ENCODE measurements at regions not wholly inside any gene's neighbourhood (a gene's known extent, or its start where the extent isn't known, plus 50 kb on each side); places are given as distances from the start of the nearest gene placed in this dataset.

- 96% methylated on average over 5 of the region's 5 CpGs for WGBS (ENCODE audit: insufficient coverage)
- Histone ChIP-seq H3K4me3 (ENCODE audit: control extremely low read depth in 1 of 5, extremely low read depth in 1 of 5, insufficient read depth in 1 of 5, low read depth in 2 of 5, low read length in 4 of 5) (no peak overlapping the region), H3K36me3 (replicated peaks in 1 of 2; ENCODE audit: control extremely low read depth in 1 of 2, control insufficient read depth in 1 of 2, extremely low read depth in 1 of 2, insufficient read depth in 2 of 2, low read length in 1 of 2) (no peaks in the 10 kb centered on the region), H3K9ac (ENCODE audit: low read length) (no peak overlapping the region), H3K9me3 (ENCODE audit: control extremely low read depth in 1 of 3, control insufficient read depth in 2 of 3, insufficient read depth in 1 of 3, low read length in 2 of 3) (peaks cover 0 to 2% (median 0%) of the 10 kb centered on the region in 3 donors), H3K79me2 (ENCODE audit: control insufficient read depth, insufficient read depth, low read length) (no peaks in the 10 kb centered on the region), H3K27me3 (replicated peaks in 1 of 4; ENCODE audit: control extremely low read depth in 1 of 4, control insufficient read depth in 3 of 4, insufficient read depth in 4 of 4, low read length in 3 of 4) (no peaks in the 10 kb centered on the region), H2AFZ (ENCODE audit: insufficient read depth, low read depth, low read length, poor library complexity, severe bottlenecking) (no peak overlapping the region), H4K20me1 (ENCODE audit: control insufficient read depth, insufficient read depth, low read length, poor library complexity, severe bottlenecking) (no peaks in the 10 kb centered on the region), H3K4me2 (replicated peaks; ENCODE audit: low read depth, low read length, poor library complexity, severe bottlenecking) (no peak overlapping the region), H3K27ac (ENCODE audit: low read length in 2 of 2) (no peak overlapping the region), H3K4me1 (ENCODE audit: control insufficient read depth in 2 of 2, insufficient read depth in 2 of 2, low read length in 2 of 2) (no peaks in the 10 kb centered on the region)
- Mint-ChIP-seq H3K4me1 (peaks cover 2% of the 10 kb centered on the region), H3K27ac (no peak overlapping the region), H3K9me3 (ENCODE audit: insufficient read depth) (no peaks in the 10 kb centered on the region), H3K27me3 (peaks cover 26% of the 10 kb centered on the region), H3K4me3 (no peak overlapping the region)
- ChIA-PET CTCF (no interaction called here), POLR2A (no interaction called here)
- ATAC-seq (ENCODE audit: low read depth) (no peak), DNase-seq (no peak)
- TF ChIP-seq, protein P1, sequence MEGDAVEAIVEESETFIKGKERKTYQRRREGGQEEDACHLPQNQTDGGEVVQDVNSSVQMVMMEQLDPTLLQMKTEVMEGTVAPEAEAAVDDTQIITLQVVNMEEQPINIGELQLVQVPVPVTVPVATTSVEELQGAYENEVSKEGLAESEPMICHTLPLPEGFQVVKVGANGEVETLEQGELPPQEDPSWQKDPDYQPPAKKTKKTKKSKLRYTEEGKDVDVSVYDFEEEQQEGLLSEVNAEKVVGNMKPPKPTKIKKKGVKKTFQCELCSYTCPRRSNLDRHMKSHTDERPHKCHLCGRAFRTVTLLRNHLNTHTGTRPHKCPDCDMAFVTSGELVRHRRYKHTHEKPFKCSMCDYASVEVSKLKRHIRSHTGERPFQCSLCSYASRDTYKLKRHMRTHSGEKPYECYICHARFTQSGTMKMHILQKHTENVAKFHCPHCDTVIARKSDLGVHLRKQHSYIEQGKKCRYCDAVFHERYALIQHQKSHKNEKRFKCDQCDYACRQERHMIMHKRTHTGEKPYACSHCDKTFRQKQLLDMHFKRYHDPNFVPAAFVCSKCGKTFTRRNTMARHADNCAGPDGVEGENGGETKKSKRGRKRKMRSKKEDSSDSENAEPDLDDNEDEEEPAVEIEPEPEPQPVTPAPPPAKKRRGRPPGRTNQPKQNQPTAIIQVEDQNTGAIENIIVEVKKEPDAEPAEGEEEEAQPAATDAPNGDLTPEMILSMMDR (IDR thresholded peaks at IDR 0.05), result no peak
- no peak for TF ChIP-seq EZH2 (IDR thresholded peaks at IDR 0.05; ENCODE audit: borderline replicate concordance, insufficient read depth, low read depth, low read length, poor library complexity, severe bottlenecking)
- intact Hi-C loops (cut with micrococcal nuclease), result no loop called here
Measured at GRCh38 chr4:26050671-26051070, 136.7 kb downstream of the SMIM20 start.

DNA sequence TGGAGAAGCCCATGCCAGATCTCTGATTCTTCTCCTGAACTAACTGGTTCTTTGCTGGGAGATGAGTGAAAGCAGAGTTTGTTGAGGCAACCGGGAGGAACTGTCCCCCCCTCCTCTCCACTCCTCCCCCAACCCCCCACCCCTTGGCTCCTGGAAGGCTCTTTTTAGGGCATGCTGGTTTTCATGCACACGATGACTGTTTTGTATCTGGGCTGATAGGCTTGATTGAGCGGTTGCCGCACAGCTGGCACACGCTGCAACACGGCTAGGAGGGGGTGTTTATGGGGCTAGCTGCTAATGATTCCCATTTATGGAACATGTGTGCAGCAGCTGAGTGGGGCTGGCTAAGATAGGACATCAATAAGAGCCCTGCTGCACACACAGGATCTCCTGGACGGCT is 137.2 kb downstream of the SMIM20 start:
- ATAC-seq (ENCODE audit: low read depth) (no peak), DNase-seq (no peak)
- H3K27me3 Mint-ChIP-seq, result peaks cover 24% of the 10 kb centered on the region
- WGBS (ENCODE audit: insufficient coverage), result 80% methylated on average over 6 of the region's 7 CpGs
- Histone ChIP-seq H3K36me3 (replicated peaks in 1 of 2; ENCODE audit: control extremely low read depth in 1 of 2, control insufficient read depth in 1 of 2, extremely low read depth in 1 of 2, insufficient read depth in 2 of 2, low read length in 1 of 2) (no peaks in the 10 kb centered on the region), H3K27me3 (replicated peaks in 1 of 4; ENCODE audit: control extremely low read depth in 1 of 4, control insufficient read depth in 3 of 4, insufficient read depth in 4 of 4, low read length in 3 of 4) (no peaks in the 10 kb centered on the region), H3K9me3 (ENCODE audit: control extremely low read depth in 1 of 3, control insufficient read depth in 2 of 3, insufficient read depth in 1 of 3, low read length in 2 of 3) (peaks cover 0 to 7% (median 0%) of the 10 kb centered on the region in 3 donors), H3K4me2 (replicated peaks; ENCODE audit: low read depth, low read length, poor library complexity, severe bottlenecking) (no peak overlapping the region), H3K4me1 (ENCODE audit: control insufficient read depth in 2 of 2, insufficient read depth in 2 of 2, low read length in 2 of 2) (no peaks in the 10 kb centered on the region), H3K9ac (ENCODE audit: low read length) (no peak overlapping the region), H4K20me1 (ENCODE audit: control insufficient read depth, insufficient read depth, low read length, poor library complexity, severe bottlenecking) (no peaks in the 10 kb centered on the region), H2AFZ (ENCODE audit: insufficient read depth, low read depth, low read length, poor library complexity, severe bottlenecking) (no peak overlapping the region), H3K4me3 (ENCODE audit: control extremely low read depth in 1 of 5, extremely low read depth in 1 of 5, insufficient read depth in 1 of 5, low read depth in 2 of 5, low read length in 4 of 5) (no peak overlapping the region), H3K79me2 (ENCODE audit: control insufficient read depth, insufficient read depth, low read length) (no peaks in the 10 kb centered on the region), H3K27ac (ENCODE audit: low read length in 2 of 2) (no peak overlapping the region)
- CTCF ChIA-PET, result no interaction called here
- POLR2A ChIA-PET, result no interaction called here
- TF ChIP-seq, protein P1 (IDR thresholded peaks at IDR 0.05), result no peak
- no peak for TF ChIP-seq EZH2 (IDR thresholded peaks at IDR 0.05; ENCODE audit: borderline replicate concordance, insufficient read depth, low read depth, low read length, poor library complexity, severe bottlenecking)
- intact Hi-C loops (cut with micrococcal nuclease), result no loop called here
- H3K27ac Mint-ChIP-seq, result no peak overlapping the region
- H3K4me1 Mint-ChIP-seq, result peaks cover 2% of the 10 kb centered on the region
- H3K4me3 Mint-ChIP-seq, result no peak overlapping the region
- no peaks in the 10 kb centered on the region for H3K9me3 Mint-ChIP-seq (ENCODE audit: insufficient read depth)
